ENCODE measurements at regions not wholly inside any gene's neighbourhood (a gene's known extent, or its start where the extent isn't known, plus 50 kb on each side); places are given as distances from the start of the nearest gene placed in this dataset.

DNA sequence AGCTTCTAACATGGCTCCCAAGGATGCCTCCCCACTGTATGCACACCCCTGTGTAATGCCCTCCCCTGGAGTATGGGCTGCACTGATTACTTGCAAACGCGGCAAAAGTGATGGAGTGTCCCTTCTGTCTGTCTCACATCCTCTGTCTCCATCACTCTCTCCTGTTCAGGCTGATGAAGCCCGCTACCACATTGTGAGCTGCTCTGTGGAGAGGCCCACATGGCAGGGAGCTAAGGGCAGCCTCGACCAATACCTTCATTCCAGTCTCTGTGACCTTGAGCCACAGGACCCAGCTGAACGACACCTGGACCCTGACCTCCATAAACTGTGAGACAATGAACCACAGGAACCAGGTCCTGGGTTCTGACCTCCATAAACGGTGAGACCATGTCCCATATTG is 154.1 kb upstream of the ETV3 start:
- TF ChIP-seq CTCF (IDR thresholded peaks at IDR 0.05) (no peak), ZFX (IDR thresholded peaks at IDR 0.05; ENCODE audit: borderline replicate concordance) (no peak)

Data from 22Rv1 (cell line).